ENCODE measurements at regions not wholly inside any gene's neighbourhood (a gene's known extent, or its start where the extent isn't known, plus 50 kb on each side); places are given as distances from the start of the nearest gene placed in this dataset.

GRCh38 chr6:40340957-40341356 is 246.2 kb downstream of the LRFN2 start:
- no peak for DNase-seq (ENCODE audit: low read depth)

- no peak for DNase-seq (ENCODE audit: low read depth)
Observed at GRCh38 chr6:40340196-40340595, 247.0 kb downstream of the LRFN2 start.

- DNase-seq (ENCODE audit: low read depth), result no peak
Observed at GRCh38 chr6:40338306-40338705, 248.9 kb downstream of the LRFN2 start.

- no peak for DNase-seq (ENCODE audit: low read depth)
Observed at GRCh38 chr6:40336940-40337760, 250.0 kb downstream of the LRFN2 start.

- no peak for DNase-seq (ENCODE audit: low read depth)
Observed at GRCh38 chr6:40336296-40336695, 250.9 kb downstream of the LRFN2 start.

GRCh38 chr6:40334496-40335270 is 252.5 kb downstream of the LRFN2 start:
- DNase-seq (ENCODE audit: low read depth), result no peak

GRCh38 chr6:40331545-40331944 is 255.6 kb downstream of the LRFN2 start:
- DNase-seq (ENCODE audit: low read depth), result no peak

- no peak for DNase-seq (ENCODE audit: low read depth)
Observed at GRCh38 chr6:40330301-40330721, 256.9 kb downstream of the LRFN2 start.

- DNase-seq (ENCODE audit: low read depth), result no peak
Observed at GRCh38 chr6:40328986-40329545, 258.1 kb downstream of the LRFN2 start.

- no peak for DNase-seq (ENCODE audit: low read depth)
Observed at GRCh38 chr6:40328386-40328985, 258.7 kb downstream of the LRFN2 start.

GRCh38 chr6:40326714-40327421 is 260.3 kb downstream of the LRFN2 start:
- DNase-seq (ENCODE audit: low read depth), result no peak

- DNase-seq (ENCODE audit: low read depth), result no peak
Observed at GRCh38 chr6:40325791-40326190, 261.4 kb downstream of the LRFN2 start.

- no peak for DNase-seq (ENCODE audit: low read depth)
Observed at GRCh38 chr6:40325041-40325440, 262.1 kb downstream of the LRFN2 start.

GRCh38 chr6:40323881-40324634 is 263.1 kb downstream of the LRFN2 start:
- DNase-seq (ENCODE audit: low read depth), result no peak

- DNase-seq (ENCODE audit: low read depth), result no peak
Observed at GRCh38 chr6:40322336-40322735, 264.8 kb downstream of the LRFN2 start.

- no peak for DNase-seq (ENCODE audit: low read depth)
Observed at GRCh38 chr6:40321616-40322015, 265.5 kb downstream of the LRFN2 start.

- DNase-seq (ENCODE audit: low read depth), result no peak
Observed at GRCh38 chr6:40320947-40321346, 266.2 kb downstream of the LRFN2 start.

- no peak for DNase-seq (ENCODE audit: low read depth)
Observed at GRCh38 chr6:40320441-40320840, 266.7 kb downstream of the LRFN2 start.

- no peak for DNase-seq (ENCODE audit: low read depth)
Observed at GRCh38 chr6:40319124-40319523, 268.0 kb downstream of the LRFN2 start.

- DNase-seq (ENCODE audit: low read depth), result no peak
Observed at GRCh38 chr6:40315060-40315459, 272.1 kb downstream of the LRFN2 start.

- no peak for DNase-seq (ENCODE audit: low read depth)
Observed at GRCh38 chr6:40313582-40313981, 273.6 kb downstream of the LRFN2 start.

All from fibroblast of the conjunctiva (primary cell).